GM13977 (cell line): ENCODE measurements at regions not wholly inside any gene's neighbourhood (a gene's known extent, or its start where the extent isn't known, plus 50 kb on each side); places are given as distances from the start of the nearest gene placed in this dataset.
A peak's percentile ranks its signal among the peaks of the same experiment; 100 is the strongest.

Experiments used
- DNase-seq: peaks from one replicate; pipeline ENCODE4 v3.0.0; 2012; ENCODE audit warnings: low spot score
- in situ Hi-C: fragments of 300-500 bp; cut with MboI; formaldehyde crosslinking; loops from one replicate; pipeline ENCODE4 v1.12.0; 2022; ENCODE audit warnings: low sequenced_read_pairs, low pct_unique_long_range_greater_than_20kb, mixed read lengths, inconsistent platforms; ENCODE audit not compliant: unreplicated experiment
- TF ChIP-seq, protein P1 (sequence below): IDR thresholded peaks from 2 replicates; pipeline ENCODE4 v1.5.1; 2012; ENCODE audit warnings: mild to moderate bottlenecking, control low read depth; ENCODE audit not compliant: insufficient read depth; ENCODE audit errors: extremely low read depth, missing control alignments

DNA sequence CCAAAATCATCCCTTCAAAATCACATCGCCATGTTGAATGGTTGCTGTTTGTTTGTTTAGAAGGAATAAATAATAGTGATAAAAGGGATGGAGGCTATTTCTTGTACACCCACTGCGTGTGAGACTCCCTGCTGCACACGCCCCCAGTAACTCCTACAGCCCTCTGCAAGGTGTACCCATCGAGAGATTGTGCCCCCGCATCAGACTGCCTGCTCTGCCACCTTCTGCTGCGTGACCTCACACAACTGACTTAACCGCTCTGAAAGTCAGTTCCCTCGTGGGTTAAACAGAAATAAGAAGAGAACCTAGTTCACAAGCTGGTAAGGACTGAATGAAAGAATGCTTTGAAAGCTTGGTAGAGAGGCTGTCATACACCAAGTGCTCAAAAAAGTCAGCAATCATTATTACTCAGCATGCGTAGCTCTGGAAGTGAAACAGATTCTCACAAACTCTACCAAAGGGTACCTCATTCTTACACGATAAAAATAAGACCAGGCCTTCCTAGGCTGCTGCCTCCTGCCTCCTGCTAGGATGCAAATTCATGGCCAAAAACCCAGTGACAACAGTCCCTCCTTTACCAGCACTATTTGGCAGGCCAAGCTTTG, 147.1 kb downstream of the CPEB2 start:
- TF ChIP-seq, protein P1, sequence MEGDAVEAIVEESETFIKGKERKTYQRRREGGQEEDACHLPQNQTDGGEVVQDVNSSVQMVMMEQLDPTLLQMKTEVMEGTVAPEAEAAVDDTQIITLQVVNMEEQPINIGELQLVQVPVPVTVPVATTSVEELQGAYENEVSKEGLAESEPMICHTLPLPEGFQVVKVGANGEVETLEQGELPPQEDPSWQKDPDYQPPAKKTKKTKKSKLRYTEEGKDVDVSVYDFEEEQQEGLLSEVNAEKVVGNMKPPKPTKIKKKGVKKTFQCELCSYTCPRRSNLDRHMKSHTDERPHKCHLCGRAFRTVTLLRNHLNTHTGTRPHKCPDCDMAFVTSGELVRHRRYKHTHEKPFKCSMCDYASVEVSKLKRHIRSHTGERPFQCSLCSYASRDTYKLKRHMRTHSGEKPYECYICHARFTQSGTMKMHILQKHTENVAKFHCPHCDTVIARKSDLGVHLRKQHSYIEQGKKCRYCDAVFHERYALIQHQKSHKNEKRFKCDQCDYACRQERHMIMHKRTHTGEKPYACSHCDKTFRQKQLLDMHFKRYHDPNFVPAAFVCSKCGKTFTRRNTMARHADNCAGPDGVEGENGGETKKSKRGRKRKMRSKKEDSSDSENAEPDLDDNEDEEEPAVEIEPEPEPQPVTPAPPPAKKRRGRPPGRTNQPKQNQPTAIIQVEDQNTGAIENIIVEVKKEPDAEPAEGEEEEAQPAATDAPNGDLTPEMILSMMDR = no peak
- DNase-seq = peak; percentile 28
- in situ Hi-C loops = no loop called here

DNA sequence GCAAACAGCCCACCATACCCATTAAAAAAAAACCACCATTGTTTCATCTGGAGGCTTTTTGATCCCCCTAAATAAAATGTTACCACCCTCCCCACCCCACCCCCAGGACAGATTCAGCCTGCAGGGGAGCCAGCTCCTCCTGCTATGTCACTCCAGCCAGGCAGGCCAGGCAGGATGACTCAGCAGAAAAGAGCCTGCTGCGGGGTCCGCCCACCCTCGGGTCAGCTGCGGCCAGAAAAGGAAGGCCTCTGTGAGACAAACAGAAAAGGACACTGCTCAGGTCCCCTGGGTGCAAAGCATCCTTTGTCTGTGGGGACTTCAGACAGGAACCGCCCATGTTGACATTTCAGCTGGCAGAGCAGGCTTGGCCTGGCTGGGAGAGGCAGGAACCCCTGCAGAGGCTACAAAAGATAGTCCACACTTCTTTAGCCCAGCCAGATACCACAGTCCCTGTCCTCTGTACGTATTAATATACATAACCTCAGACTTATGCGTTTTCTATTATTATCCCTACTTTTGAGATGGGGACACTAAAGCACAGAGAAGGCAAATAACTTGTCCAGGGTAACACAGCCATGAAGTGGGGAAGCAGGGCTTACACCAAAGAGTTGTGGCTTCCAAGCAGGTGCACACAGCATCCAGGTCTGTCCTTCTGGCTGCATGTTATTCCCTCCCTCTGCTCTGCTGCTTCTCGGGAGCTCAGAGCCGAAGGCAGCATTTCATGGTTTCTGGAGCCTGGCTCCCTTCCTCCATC, 147.7 kb downstream of the CPEB2 start:
- TF ChIP-seq, protein P1 = no peak
- in situ Hi-C loops = loop anchor here (25.0 kb wide), 1 partner anchor 1488 kb away; no protein-coding TSS in a partner anchor
- DNase-seq = peak; percentile 26

DNA sequence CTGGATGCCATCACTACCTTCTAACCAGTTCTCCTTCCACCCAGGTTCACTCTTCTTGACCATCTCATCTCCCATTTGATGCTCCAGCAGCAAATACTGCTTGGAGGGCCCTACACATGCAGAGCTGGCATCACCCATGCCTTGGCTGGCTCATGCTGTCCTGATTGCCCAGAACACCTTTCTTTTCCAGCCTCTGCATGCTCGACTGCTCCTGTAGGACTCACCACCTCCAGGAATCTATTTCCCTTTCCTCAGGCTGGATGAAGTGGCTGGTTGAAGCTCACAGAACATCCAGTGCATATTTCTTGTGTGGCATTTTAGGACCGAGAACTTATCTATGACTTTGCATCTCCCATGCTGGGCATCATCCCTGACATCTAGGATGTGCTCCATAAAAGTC, 148.3 kb downstream of the CPEB2 start:
- no peak for DNase-seq
- in situ Hi-C loops = loop anchor here (25.0 kb wide), 1 partner anchor 1488 kb away; no protein-coding TSS in a partner anchor
- TF ChIP-seq, protein P1 = no peak

DNA sequence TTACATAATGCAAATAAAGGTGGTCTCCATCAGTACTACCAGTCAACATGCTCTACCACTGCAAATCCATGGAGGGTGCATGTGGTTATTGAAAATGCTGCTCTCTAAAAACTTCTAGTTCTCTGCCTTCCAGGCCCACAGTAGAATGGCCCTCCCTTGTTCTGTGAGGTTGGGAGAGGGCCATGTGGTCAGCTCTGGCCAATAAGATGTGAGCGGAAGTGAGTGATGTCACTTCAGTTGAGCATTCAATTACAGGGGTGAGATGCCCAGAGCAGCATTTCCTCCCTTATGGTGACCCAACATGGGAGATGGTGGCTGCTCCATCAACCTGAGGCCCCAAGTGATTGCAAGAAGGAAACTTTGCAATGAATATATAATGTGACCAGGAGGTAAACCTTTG, 148.8 kb downstream of the CPEB2 start:
- TF ChIP-seq, protein P1 = no peak
- in situ Hi-C loops = loop anchor here (25.0 kb wide), 1 partner anchor 1489 kb away; no protein-coding TSS in a partner anchor
- DNase-seq = no peak

DNA sequence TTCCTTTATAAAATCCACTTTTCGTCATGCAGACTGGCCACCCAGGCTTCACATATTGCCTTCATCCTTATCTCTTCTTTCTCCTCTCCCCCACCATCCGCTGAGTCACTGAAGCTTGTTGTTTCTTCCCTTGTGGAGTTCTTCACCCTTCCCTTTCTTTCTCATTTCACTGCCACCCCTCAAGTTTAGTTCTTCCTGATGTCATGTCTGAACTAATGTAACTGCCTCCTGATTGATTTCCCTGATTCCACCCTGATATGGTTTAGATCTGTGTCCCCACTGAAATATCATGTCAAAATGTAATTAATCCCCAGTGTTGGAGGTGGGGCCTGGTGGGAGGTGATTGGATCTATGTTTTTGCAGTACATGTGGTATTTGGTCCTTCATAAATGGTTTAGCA, 151.4 kb downstream of the CPEB2 start:
- in situ Hi-C loops = loop anchor here (25.0 kb wide), 1 partner anchor 1491 kb away; no protein-coding TSS in a partner anchor
- no peak for DNase-seq
- TF ChIP-seq, protein P1 = no peak

DNA sequence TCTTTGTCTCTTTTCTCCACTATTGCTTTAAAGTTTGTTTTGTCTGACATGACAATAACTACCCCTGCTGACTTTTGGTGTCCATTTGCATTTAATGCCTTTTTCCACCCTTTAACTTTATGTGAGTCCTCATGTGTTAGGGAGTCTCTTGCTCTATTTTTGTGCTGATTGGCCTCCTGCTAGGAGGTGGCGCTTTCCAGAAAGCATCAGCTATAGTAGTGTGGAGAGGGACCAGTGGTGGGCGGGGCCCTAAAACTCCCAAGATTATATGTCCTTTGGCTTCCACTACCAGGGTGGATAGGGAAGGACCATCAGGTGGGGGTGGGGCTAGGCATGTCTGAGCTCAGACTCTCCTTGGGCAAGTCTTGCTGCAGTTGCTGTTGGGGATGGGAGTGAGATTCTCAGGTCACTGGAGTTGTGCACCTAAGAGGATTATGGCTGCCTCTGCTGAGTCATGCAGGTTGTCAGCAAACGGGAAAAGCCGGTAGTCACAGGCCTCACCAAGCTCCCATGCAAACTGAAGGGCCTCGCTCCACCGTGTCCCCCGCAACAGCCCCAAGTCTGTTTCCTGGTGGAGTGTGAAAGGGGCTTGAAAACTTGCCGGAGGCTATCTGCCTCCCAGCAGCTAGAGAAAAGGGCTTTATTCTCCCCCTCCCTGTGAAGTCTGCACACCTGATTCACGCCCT, 156.3 kb downstream of the CPEB2 start:
- no peak for DNase-seq
- in situ Hi-C loops = loop anchor here (25.0 kb wide), 1 partner anchor 1496 kb away; no protein-coding TSS in a partner anchor
- TF ChIP-seq, protein P1 = no peak
